Prostate gland (tissue), 2 donors: ENCODE measurements at regions not wholly inside any gene's neighbourhood (a gene's known extent, or its start where the extent isn't known, plus 50 kb on each side); places are given as distances from the start of the nearest gene placed in this dataset.

ENCODE experiments used
- POLR2A ChIP-seq: fragments of 450-650 bp; IDR thresholded peaks from one replicate; pipeline ENCODE4 v1.6.1; 2016; ENCODE audit warnings: antibody characterized with exemption, mild to moderate bottlenecking
- POLR2AphosphoS5 ChIP-seq: sonication (generic); formaldehyde crosslinking; IDR thresholded peaks from one replicate; pipeline ENCODE4 v1.6.1; 2017; ENCODE audit warnings: antibody characterized with exemption
- TF ChIP-seq, protein P1 (sequence below), 4 experiments: fragments of 200-600 bp in 2 of 4; fragments of 450-650 bp in 2 of 4; sonication (generic) in 2 of 4; IDR thresholded peaks; 1 replicate in 3 of 4; 2 replicates in 1 of 4; pipeline ENCODE4 v1.5.1; 2016 to 2019; ENCODE audit warnings: antibody characterized with exemption in 4 of 4, mild to moderate bottlenecking in 2 of 4, moderate library complexity in 2 of 4

DNA sequence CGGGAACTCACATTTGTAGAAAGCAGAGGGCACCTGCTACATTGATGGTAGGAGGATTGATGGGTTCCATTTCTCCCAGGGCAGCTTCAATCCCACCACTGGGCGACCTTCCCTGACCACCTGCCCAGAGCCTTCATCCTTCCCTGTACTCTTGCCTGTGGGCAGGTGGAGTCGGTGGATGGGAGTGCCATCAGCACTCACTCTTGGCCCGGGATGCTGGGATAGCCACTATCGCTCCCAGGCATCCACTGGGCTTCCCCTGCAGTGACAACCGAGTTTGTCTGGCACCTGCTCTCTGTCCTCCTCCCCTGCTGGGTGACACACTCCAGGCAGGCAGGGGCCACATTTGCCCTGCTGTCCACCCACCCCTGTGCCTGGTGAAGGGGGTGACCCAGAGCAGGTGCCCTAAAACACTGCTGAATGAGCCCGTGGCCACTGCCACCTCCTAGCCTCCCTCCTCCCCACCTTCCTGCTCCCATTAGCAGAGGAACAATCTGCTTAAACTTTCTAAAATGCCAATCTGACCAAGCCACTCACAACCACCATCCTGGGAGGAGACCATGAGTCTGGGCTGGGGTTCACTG lies 604.7 kb downstream of the TBC1D22A start:
- TF ChIP-seq, protein P1, sequence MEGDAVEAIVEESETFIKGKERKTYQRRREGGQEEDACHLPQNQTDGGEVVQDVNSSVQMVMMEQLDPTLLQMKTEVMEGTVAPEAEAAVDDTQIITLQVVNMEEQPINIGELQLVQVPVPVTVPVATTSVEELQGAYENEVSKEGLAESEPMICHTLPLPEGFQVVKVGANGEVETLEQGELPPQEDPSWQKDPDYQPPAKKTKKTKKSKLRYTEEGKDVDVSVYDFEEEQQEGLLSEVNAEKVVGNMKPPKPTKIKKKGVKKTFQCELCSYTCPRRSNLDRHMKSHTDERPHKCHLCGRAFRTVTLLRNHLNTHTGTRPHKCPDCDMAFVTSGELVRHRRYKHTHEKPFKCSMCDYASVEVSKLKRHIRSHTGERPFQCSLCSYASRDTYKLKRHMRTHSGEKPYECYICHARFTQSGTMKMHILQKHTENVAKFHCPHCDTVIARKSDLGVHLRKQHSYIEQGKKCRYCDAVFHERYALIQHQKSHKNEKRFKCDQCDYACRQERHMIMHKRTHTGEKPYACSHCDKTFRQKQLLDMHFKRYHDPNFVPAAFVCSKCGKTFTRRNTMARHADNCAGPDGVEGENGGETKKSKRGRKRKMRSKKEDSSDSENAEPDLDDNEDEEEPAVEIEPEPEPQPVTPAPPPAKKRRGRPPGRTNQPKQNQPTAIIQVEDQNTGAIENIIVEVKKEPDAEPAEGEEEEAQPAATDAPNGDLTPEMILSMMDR (IDR thresholded peaks at IDR 0.05) = no peak
- TF ChIP-seq POLR2A = no peak
- TF ChIP-seq POLR2AphosphoS5 = no peak
